ENCODE measurements at regions not wholly inside any gene's neighbourhood (a gene's known extent, or its start where the extent isn't known, plus 50 kb on each side); places are given as distances from the start of the nearest gene placed in this dataset.

DNA sequence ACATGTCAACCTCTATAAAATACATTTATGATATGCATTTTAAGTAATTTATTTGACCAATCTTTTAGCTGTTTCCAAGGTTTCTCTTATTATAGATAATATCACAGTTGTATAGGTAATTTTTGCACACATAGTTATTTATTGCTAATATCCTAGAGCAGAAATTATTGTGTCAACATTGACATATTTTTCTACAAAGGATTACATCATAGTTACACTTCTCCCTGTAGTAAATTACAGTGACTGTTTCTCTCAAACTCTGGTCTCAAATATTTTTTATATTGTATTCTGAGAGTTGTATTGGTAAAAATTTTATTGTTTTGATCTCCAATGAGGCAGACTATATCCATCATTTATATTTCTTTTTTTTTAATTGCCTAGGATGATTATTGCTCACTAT lies 714.4 kb upstream of the CDH6 start:
- TF ChIP-seq, protein P1, sequence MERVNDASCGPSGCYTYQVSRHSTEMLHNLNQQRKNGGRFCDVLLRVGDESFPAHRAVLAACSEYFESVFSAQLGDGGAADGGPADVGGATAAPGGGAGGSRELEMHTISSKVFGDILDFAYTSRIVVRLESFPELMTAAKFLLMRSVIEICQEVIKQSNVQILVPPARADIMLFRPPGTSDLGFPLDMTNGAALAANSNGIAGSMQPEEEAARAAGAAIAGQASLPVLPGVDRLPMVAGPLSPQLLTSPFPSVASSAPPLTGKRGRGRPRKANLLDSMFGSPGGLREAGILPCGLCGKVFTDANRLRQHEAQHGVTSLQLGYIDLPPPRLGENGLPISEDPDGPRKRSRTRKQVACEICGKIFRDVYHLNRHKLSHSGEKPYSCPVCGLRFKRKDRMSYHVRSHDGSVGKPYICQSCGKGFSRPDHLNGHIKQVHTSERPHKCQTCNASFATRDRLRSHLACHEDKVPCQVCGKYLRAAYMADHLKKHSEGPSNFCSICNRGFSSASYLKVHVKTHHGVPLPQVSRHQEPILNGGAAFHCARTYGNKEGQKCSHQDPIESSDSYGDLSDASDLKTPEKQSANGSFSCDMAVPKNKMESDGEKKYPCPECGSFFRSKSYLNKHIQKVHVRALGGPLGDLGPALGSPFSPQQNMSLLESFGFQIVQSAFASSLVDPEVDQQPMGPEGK (CRISPR knock-in tag; IDR thresholded peaks at IDR 0.05; ENCODE audit: borderline replicate concordance), result no peak
- no peak for TF ChIP-seq GLIS3 (CRISPR knock-in tag; IDR thresholded peaks at IDR 0.05)
- no peak for TF ChIP-seq ZNF8 (CRISPR knock-in tag; IDR thresholded peaks at IDR 0.05)
- TF ChIP-seq ZFP3 (CRISPR knock-in tag; IDR thresholded peaks at IDR 0.05), result no peak
- TF ChIP-seq, protein P2, sequence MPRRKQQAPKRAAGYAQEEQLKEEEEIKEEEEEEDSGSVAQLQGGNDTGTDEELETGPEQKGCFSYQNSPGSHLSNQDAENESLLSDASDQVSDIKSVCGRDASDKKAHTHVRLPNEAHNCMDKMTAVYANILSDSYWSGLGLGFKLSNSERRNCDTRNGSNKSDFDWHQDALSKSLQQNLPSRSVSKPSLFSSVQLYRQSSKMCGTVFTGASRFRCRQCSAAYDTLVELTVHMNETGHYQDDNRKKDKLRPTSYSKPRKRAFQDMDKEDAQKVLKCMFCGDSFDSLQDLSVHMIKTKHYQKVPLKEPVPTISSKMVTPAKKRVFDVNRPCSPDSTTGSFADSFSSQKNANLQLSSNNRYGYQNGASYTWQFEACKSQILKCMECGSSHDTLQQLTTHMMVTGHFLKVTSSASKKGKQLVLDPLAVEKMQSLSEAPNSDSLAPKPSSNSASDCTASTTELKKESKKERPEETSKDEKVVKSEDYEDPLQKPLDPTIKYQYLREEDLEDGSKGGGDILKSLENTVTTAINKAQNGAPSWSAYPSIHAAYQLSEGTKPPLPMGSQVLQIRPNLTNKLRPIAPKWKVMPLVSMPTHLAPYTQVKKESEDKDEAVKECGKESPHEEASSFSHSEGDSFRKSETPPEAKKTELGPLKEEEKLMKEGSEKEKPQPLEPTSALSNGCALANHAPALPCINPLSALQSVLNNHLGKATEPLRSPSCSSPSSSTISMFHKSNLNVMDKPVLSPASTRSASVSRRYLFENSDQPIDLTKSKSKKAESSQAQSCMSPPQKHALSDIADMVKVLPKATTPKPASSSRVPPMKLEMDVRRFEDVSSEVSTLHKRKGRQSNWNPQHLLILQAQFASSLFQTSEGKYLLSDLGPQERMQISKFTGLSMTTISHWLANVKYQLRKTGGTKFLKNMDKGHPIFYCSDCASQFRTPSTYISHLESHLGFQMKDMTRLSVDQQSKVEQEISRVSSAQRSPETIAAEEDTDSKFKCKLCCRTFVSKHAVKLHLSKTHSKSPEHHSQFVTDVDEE (CRISPR knock-in tag; IDR thresholded peaks at IDR 0.05), result no peak
- no peak for TF ChIP-seq ISL1 (CRISPR knock-in tag; IDR thresholded peaks at IDR 0.05)
- TF ChIP-seq, protein P3, sequence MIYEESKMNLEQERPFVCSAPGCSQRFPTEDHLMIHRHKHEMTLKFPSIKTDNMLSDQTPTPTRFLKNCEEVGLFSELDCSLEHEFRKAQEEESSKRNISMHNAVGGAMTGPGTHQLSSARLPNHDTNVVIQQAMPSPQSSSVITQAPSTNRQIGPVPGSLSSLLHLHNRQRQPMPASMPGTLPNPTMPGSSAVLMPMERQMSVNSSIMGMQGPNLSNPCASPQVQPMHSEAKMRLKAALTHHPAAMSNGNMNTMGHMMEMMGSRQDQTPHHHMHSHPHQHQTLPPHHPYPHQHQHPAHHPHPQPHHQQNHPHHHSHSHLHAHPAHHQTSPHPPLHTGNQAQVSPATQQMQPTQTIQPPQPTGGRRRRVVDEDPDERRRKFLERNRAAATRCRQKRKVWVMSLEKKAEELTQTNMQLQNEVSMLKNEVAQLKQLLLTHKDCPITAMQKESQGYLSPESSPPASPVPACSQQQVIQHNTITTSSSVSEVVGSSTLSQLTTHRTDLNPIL (CRISPR knock-in tag; IDR thresholded peaks at IDR 0.05; ENCODE audit: low read depth), result no peak
- TF ChIP-seq CSDC2 (CRISPR knock-in tag; IDR thresholded peaks at IDR 0.05), result no peak
- no peak for TF ChIP-seq PPARA (CRISPR knock-in tag; IDR thresholded peaks at IDR 0.05; ENCODE audit: borderline replicate concordance)

All from SK-N-SH treated with all-trans-retinoic acid at 6 μM for 48 hours (cell line).